ENCODE measurements at regions not wholly inside any gene's neighbourhood (a gene's known extent, or its start where the extent isn't known, plus 50 kb on each side); places are given as distances from the start of the nearest gene placed in this dataset.

DNA sequence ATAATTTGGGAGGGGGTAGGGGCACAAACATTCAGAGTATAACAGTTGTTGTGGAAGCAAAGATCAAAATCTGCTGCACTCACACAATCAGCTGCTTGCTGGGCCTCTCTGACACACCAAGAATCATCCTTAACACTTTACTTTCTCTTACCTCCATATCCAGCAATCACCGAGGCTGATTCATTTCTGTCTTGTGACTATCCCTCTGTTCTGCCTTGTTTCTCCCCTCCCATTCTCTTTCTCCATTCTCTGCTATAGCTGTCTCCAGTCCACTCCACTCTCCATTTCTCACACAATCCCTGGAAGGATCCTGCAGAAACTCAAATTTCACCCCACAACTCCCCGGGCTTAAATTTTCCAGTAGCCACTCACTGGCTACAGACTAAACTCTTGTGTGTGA lies 91.8 kb upstream of the NGF start:
- TF ChIP-seq, protein P1, sequence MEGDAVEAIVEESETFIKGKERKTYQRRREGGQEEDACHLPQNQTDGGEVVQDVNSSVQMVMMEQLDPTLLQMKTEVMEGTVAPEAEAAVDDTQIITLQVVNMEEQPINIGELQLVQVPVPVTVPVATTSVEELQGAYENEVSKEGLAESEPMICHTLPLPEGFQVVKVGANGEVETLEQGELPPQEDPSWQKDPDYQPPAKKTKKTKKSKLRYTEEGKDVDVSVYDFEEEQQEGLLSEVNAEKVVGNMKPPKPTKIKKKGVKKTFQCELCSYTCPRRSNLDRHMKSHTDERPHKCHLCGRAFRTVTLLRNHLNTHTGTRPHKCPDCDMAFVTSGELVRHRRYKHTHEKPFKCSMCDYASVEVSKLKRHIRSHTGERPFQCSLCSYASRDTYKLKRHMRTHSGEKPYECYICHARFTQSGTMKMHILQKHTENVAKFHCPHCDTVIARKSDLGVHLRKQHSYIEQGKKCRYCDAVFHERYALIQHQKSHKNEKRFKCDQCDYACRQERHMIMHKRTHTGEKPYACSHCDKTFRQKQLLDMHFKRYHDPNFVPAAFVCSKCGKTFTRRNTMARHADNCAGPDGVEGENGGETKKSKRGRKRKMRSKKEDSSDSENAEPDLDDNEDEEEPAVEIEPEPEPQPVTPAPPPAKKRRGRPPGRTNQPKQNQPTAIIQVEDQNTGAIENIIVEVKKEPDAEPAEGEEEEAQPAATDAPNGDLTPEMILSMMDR (IDR thresholded peaks at IDR 0.05), result no peak
- TF ChIP-seq POLR2A (IDR thresholded peaks at IDR 0.05), result no peak
